HepG2 (cell line): ENCODE measurements at regions not wholly inside any gene's neighbourhood (a gene's known extent, or its start where the extent isn't known, plus 50 kb on each side); places are given as distances from the start of the nearest gene placed in this dataset.

Experiments used
- ELF4 ChIP-seq: sonication (generic); formaldehyde crosslinking; IDR thresholded peaks from 2 replicates; pipeline ENCODE4 v1.5.0; 2020; ENCODE audit warnings: missing genetic modification reagents, mild to moderate bottlenecking, moderate library complexity, borderline replicate concordance
- RAD21 ChIP-seq: fragments of 450-650 bp; formaldehyde crosslinking; IDR thresholded peaks from 2 replicates; pipeline ENCODE4 v1.5.0; 2020; ENCODE audit warnings: mild to moderate bottlenecking
- RFX5 ChIP-seq: IDR thresholded peaks from 2 replicates; pipeline ENCODE4 v1.6.1; 2011; ENCODE audit warnings: low read depth, low read length, improper control_type of control experiment
- ZNF354B ChIP-seq: sonication (generic); formaldehyde crosslinking; IDR thresholded peaks from 2 replicates; pipeline ENCODE4 v1.8.0; 2022; ENCODE audit warnings: mild to moderate bottlenecking, missing genetic modification reagents
- ZNF780A ChIP-seq: sonication (generic); formaldehyde crosslinking; IDR thresholded peaks from 2 replicates; pipeline ENCODE4 v1.8.0; 2022; ENCODE audit warnings: mild to moderate bottlenecking, missing genetic modification reagents, moderate library complexity
- ZNF816 ChIP-seq: sonication (generic); formaldehyde crosslinking; IDR thresholded peaks from 2 replicates; pipeline ENCODE4 v1.8.0; 2022; ENCODE audit warnings: missing genetic modification reagents, mild to moderate bottlenecking, borderline replicate concordance
- TF ChIP-seq, protein P1 (sequence below): sonication (generic); formaldehyde crosslinking; IDR thresholded peaks from 2 replicates; pipeline ENCODE4 v1.5.0; 2020; ENCODE audit warnings: mild to moderate bottlenecking, missing genetic modification reagents, moderate library complexity

DNA sequence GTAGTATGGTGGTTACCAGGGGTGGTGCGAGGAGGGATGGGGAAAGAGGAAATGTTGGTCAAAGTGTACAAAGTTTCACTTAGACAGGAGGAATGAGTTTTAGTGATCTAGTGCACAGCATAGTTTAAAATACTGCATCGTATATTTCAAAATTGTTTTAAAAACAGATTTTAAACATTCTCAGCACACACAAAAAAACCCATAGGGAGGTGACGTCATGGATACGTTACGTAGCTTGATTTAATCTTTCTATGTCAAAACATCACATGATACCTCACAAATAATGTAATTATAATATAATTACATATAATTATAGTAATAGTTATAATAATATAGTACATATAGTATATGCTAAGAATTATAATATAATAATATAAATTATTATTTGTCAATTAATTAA is 614.2 kb downstream of the TMEM114 start:
- no peak for TF ChIP-seq ELF4 (CRISPR knock-in tag)
- TF ChIP-seq, protein P1, sequence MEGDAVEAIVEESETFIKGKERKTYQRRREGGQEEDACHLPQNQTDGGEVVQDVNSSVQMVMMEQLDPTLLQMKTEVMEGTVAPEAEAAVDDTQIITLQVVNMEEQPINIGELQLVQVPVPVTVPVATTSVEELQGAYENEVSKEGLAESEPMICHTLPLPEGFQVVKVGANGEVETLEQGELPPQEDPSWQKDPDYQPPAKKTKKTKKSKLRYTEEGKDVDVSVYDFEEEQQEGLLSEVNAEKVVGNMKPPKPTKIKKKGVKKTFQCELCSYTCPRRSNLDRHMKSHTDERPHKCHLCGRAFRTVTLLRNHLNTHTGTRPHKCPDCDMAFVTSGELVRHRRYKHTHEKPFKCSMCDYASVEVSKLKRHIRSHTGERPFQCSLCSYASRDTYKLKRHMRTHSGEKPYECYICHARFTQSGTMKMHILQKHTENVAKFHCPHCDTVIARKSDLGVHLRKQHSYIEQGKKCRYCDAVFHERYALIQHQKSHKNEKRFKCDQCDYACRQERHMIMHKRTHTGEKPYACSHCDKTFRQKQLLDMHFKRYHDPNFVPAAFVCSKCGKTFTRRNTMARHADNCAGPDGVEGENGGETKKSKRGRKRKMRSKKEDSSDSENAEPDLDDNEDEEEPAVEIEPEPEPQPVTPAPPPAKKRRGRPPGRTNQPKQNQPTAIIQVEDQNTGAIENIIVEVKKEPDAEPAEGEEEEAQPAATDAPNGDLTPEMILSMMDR = no peak
- no peak for TF ChIP-seq ZNF354B
- TF ChIP-seq RAD21 (CRISPR knock-in tag) = no peak
- TF ChIP-seq ZNF816 (CRISPR knock-in tag) = no peak
- no peak for TF ChIP-seq RFX5
- no peak for TF ChIP-seq ZNF780A (CRISPR knock-in tag)
